ENCODE measurements at regions not wholly inside any gene's neighbourhood (a gene's known extent, or its start where the extent isn't known, plus 50 kb on each side); places are given as distances from the start of the nearest gene placed in this dataset.

DNA sequence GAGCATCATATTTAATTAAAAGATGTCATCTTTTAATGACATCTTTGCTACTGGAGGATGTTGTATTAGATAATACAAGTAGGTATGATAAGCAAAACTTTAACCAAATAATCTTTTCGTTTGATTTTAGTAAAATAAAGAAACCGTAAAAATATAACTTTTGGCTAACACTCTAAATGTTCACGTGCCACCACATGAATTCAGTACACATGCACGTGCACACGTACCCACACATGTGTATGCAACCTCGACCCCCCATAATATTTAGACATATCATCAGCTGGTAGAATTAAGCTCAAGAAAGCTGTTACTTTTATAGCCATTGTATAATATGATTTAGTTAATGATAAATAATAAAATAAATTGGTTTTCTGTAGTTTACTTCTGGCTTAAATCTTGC is 566.6 kb upstream of the FBXO33 start:
- Mint-ChIP-seq H3K4me1 (no peaks in the 10 kb centered on the region), H3K9me3 (peaks cover 0 to 5% (median 3%) of the 10 kb centered on the region in 8 donors), H3K27ac (no peak overlapping the region), H3K4me3 (no peak overlapping the region), H3K27me3 (peaks cover 0 to 2% of the 10 kb centered on the region in 2 donors), H3K36me3 (no peaks in the 10 kb centered on the region)
- ChIA-PET POLR2A (ENCODE audit: partially characterized antibody) (no interaction called here), CTCF (ENCODE audit: partially characterized antibody) (no interaction called here)
- H3K36me3 ChIP-seq (ENCODE audit: insufficient read depth, low read length) = no peaks in the 10 kb centered on the region
- H3K4me3 ChIP-seq (ENCODE audit: low read length in 2 of 2) = no peak overlapping the region
- H3K27me3 ChIP-seq (ENCODE audit: insufficient read depth, low read length) = no peaks in the 10 kb centered on the region
- H3K9me3 ChIP-seq (ENCODE audit: control insufficient read depth in 1 of 2, low read length in 2 of 2) = no peaks in the 10 kb centered on the region
- H3K27ac ChIP-seq (ENCODE audit: low read depth, low read length) = no peak overlapping the region
- DNase-seq = no peak
- no peaks in the 10 kb centered on the region for H3K4me1 ChIP-seq (ENCODE audit: insufficient read depth, low read length)
- intact Hi-C loops (cut with micrococcal nuclease) = no loop called here

DNA sequence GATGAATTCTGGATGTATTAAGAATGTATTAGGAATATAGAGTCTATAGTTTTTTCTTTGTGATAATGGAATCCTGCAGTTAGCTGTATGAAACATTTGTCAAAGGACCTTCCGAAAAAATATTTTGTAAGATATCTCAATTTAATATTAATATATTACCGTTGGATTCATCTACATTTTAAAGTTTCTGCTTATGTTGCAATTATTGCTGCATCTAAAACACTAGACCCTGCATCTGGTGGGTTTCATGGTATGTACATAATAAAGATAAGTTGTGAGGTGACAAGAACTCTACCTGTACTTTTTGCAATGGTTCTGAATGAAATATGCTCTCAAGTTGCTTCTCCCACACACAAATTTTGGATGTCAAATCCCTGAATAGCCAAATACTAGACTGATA is 565.9 kb upstream of the FBXO33 start:
- H3K27me3 Mint-ChIP-seq = peaks cover 0 to 2% of the 10 kb centered on the region in 2 donors
- no peak for DNase-seq
- Histone ChIP-seq H3K4me3 (ENCODE audit: low read length in 2 of 2) (no peak overlapping the region), H3K27me3 (ENCODE audit: insufficient read depth, low read length) (no peaks in the 10 kb centered on the region), H3K27ac (ENCODE audit: low read depth, low read length) (no peak overlapping the region), H3K36me3 (ENCODE audit: insufficient read depth, low read length) (no peaks in the 10 kb centered on the region), H3K9me3 (ENCODE audit: control insufficient read depth in 1 of 2, low read length in 2 of 2) (no peaks in the 10 kb centered on the region), H3K4me1 (ENCODE audit: insufficient read depth, low read length) (no peaks in the 10 kb centered on the region)
- no peaks in the 10 kb centered on the region for H3K4me1 Mint-ChIP-seq
- H3K27ac Mint-ChIP-seq = no peak overlapping the region
- CTCF ChIA-PET (ENCODE audit: partially characterized antibody) = no interaction called here
- POLR2A ChIA-PET (ENCODE audit: partially characterized antibody) = no interaction called here
- H3K4me3 Mint-ChIP-seq = no peak overlapping the region
- no peaks in the 10 kb centered on the region for H3K36me3 Mint-ChIP-seq
- H3K9me3 Mint-ChIP-seq = peaks cover 0 to 8% (median 3%) of the 10 kb centered on the region in 8 donors
- intact Hi-C loops (cut with micrococcal nuclease) = no loop called here

DNA sequence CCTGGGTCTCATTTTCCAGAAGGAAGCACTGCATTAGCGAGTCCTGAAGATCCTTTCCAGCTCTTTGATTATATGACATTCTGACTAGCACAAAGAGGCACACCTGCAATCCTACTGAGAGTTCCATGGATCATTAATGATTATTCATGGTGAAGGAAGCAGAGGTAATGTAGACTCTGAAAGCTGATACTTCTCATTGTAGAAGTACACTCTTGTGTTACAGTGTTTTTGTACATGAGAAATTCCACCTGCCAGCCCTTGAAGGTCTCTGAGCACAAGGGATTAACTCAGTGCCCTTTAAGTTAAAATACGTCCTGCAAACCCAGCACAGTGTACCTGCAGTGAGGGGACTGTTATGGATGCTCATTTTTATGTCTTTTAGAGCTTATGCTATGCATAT is 558.8 kb upstream of the FBXO33 start:
- Histone ChIP-seq H3K36me3 (ENCODE audit: insufficient read depth, low read length) (no peaks in the 10 kb centered on the region), H3K27ac (ENCODE audit: low read depth, low read length) (no peak overlapping the region), H3K4me1 (ENCODE audit: insufficient read depth, low read length) (no peaks in the 10 kb centered on the region), H3K9me3 (ENCODE audit: control insufficient read depth in 1 of 2, low read length in 2 of 2) (no peaks in the 10 kb centered on the region), H3K4me3 (ENCODE audit: low read length in 2 of 2) (no peak overlapping the region), H3K27me3 (ENCODE audit: insufficient read depth, low read length) (no peaks in the 10 kb centered on the region)
- POLR2A ChIA-PET (ENCODE audit: partially characterized antibody) = no interaction called here
- H3K27me3 Mint-ChIP-seq = no peaks in the 10 kb centered on the region
- DNase-seq = no peak
- no peaks in the 10 kb centered on the region for H3K4me1 Mint-ChIP-seq
- no peaks in the 10 kb centered on the region for H3K36me3 Mint-ChIP-seq
- intact Hi-C loops (cut with micrococcal nuclease) = no loop called here
- peaks cover 0 to 4% (median 1%) of the 10 kb centered on the region in 8 donors for H3K9me3 Mint-ChIP-seq
- CTCF ChIA-PET (ENCODE audit: partially characterized antibody) = no interaction called here
- no peak overlapping the region for H3K27ac Mint-ChIP-seq
- H3K4me3 Mint-ChIP-seq = no peak overlapping the region

- no peaks in the 10 kb centered on the region for H3K36me3 ChIP-seq (ENCODE audit: insufficient read depth, low read length)
- no peak overlapping the region for H3K27ac ChIP-seq (ENCODE audit: low read depth, low read length)
- no peak for DNase-seq
- Mint-ChIP-seq H3K36me3 (no peaks in the 10 kb centered on the region), H3K9me3 (peaks cover 0 to 4% (median 0%) of the 10 kb centered on the region in 8 donors), H3K4me1 (no peaks in the 10 kb centered on the region), H3K4me3 (no peak overlapping the region), H3K27me3 (no peaks in the 10 kb centered on the region), H3K27ac (no peak overlapping the region)
- ChIA-PET CTCF (ENCODE audit: partially characterized antibody) (no interaction called here), POLR2A (ENCODE audit: partially characterized antibody) (no interaction called here)
- intact Hi-C loops (cut with micrococcal nuclease) = no loop called here
- no peak overlapping the region for H3K4me3 ChIP-seq (ENCODE audit: low read length in 2 of 2)
- no peaks in the 10 kb centered on the region for H3K4me1 ChIP-seq (ENCODE audit: insufficient read depth, low read length)
- no peaks in the 10 kb centered on the region for H3K9me3 ChIP-seq (ENCODE audit: control insufficient read depth in 1 of 2, low read length in 2 of 2)
- H3K27me3 ChIP-seq (ENCODE audit: insufficient read depth, low read length) = no peaks in the 10 kb centered on the region
These were observed 556.7 kb upstream of the FBXO33 start for GRCh38 chr14:39988939-39989338.

DNA sequence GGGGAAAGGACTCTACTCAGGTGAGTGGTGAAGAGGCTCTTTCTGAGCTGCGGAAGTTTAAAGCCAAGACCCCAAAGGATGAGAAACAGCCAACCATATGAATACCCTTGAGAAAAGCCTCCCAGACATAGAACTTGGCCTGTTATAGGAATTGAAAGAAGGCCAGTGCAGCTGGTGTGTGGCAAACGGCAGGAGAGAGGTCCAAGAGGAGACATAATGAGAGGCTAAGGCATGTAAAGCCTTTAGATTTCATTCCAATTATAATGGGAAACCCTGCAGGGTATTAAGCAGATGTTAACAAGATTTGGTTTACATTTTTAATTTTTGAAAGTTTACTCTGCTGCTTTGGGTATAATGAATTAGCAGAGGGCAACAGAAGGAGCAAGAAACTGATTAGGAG is 552.1 kb upstream of the FBXO33 start:
- Mint-ChIP-seq H3K9me3 (peaks cover 0 to 11% (median 0%) of the 10 kb centered on the region in 8 donors), H3K36me3 (no peaks in the 10 kb centered on the region), H3K27ac (no peak overlapping the region), H3K27me3 (no peaks in the 10 kb centered on the region), H3K4me3 (no peak overlapping the region), H3K4me1 (no peaks in the 10 kb centered on the region)
- intact Hi-C loops (cut with micrococcal nuclease) = no loop called here
- Histone ChIP-seq H3K4me1 (ENCODE audit: insufficient read depth, low read length) (no peaks in the 10 kb centered on the region), H3K27ac (ENCODE audit: low read depth, low read length) (no peak overlapping the region), H3K27me3 (ENCODE audit: insufficient read depth, low read length) (no peaks in the 10 kb centered on the region), H3K36me3 (ENCODE audit: insufficient read depth, low read length) (no peaks in the 10 kb centered on the region), H3K9me3 (ENCODE audit: control insufficient read depth in 1 of 2, low read length in 2 of 2) (no peaks in the 10 kb centered on the region), H3K4me3 (ENCODE audit: low read length in 2 of 2) (no peak overlapping the region)
- ChIA-PET POLR2A (ENCODE audit: partially characterized antibody) (no interaction called here), CTCF (ENCODE audit: partially characterized antibody) (no interaction called here)
- no peak for DNase-seq

DNA sequence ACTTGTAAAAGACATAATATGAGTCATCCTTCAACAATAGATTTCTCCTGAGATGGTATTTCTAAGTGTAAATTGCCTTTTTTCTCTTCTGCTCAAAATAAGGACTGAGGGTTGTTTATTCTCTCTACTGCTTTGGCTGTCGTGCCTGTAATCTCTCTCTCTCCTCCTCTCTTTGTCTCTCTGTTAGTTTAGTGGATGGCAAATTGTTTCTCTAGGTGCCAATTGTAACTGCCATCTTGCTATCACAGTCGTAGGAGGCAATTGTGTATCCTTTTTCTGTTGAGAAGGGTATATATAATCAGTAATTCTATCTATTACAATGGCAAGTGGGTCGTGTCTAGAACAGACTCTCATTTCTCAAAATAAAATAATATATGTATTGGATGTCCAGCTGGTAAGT is 545.0 kb upstream of the FBXO33 start:
- no peaks in the 10 kb centered on the region for H3K36me3 ChIP-seq (ENCODE audit: insufficient read depth, low read length)
- no peak overlapping the region for H3K27ac ChIP-seq (ENCODE audit: low read depth, low read length)
- ChIA-PET CTCF (ENCODE audit: partially characterized antibody) (no interaction called here), POLR2A (ENCODE audit: partially characterized antibody) (no interaction called here)
- Mint-ChIP-seq H3K4me1 (no peaks in the 10 kb centered on the region), H3K9me3 (peaks cover 0 to 12% (median under 1%) of the 10 kb centered on the region in 8 donors), H3K4me3 (no peak overlapping the region), H3K36me3 (no peaks in the 10 kb centered on the region), H3K27ac (no peak overlapping the region), H3K27me3 (no peaks in the 10 kb centered on the region)
- no peak for DNase-seq
- H3K27me3 ChIP-seq (ENCODE audit: insufficient read depth, low read length) = no peaks in the 10 kb centered on the region
- intact Hi-C loops (cut with micrococcal nuclease) = no loop called here
- H3K4me3 ChIP-seq (ENCODE audit: low read length in 2 of 2) = no peak overlapping the region
- no peaks in the 10 kb centered on the region for H3K4me1 ChIP-seq (ENCODE audit: insufficient read depth, low read length)
- H3K9me3 ChIP-seq (ENCODE audit: control insufficient read depth in 1 of 2, low read length in 2 of 2) = no peaks in the 10 kb centered on the region

GRCh38 chr14:39974036-39974435 is 541.8 kb upstream of the FBXO33 start:
- H3K4me3 ChIP-seq (ENCODE audit: low read length in 2 of 2) = no peak overlapping the region
- Mint-ChIP-seq H3K4me3 (no peak overlapping the region), H3K27me3 (no peaks in the 10 kb centered on the region), H3K4me1 (no peaks in the 10 kb centered on the region), H3K9me3 (peaks cover 0 to 8% (median under 1%) of the 10 kb centered on the region in 8 donors), H3K27ac (no peak overlapping the region), H3K36me3 (no peaks in the 10 kb centered on the region)
- ChIA-PET POLR2A (ENCODE audit: partially characterized antibody) (no interaction called here), CTCF (ENCODE audit: partially characterized antibody) (no interaction called here)
- no peaks in the 10 kb centered on the region for H3K9me3 ChIP-seq (ENCODE audit: control insufficient read depth in 1 of 2, low read length in 2 of 2)
- no peak for DNase-seq
- H3K36me3 ChIP-seq (ENCODE audit: insufficient read depth, low read length) = no peaks in the 10 kb centered on the region
- H3K27me3 ChIP-seq (ENCODE audit: insufficient read depth, low read length) = no peaks in the 10 kb centered on the region
- no peaks in the 10 kb centered on the region for H3K4me1 ChIP-seq (ENCODE audit: insufficient read depth, low read length)
- no peak overlapping the region for H3K27ac ChIP-seq (ENCODE audit: low read depth, low read length)
- intact Hi-C loops (cut with micrococcal nuclease) = no loop called here

GRCh38 chr14:39972704-39973103 is 540.5 kb upstream of the FBXO33 start:
- H3K4me1 ChIP-seq (ENCODE audit: insufficient read depth, low read length) = no peaks in the 10 kb centered on the region
- no peak overlapping the region for H3K4me3 ChIP-seq (ENCODE audit: low read length in 2 of 2)
- Mint-ChIP-seq H3K4me1 (no peaks in the 10 kb centered on the region), H3K27ac (no peak overlapping the region), H3K4me3 (no peak overlapping the region), H3K27me3 (no peaks in the 10 kb centered on the region), H3K36me3 (no peaks in the 10 kb centered on the region), H3K9me3 (peaks cover 0 to 8% (median 2%) of the 10 kb centered on the region in 8 donors)
- no peaks in the 10 kb centered on the region for H3K9me3 ChIP-seq (ENCODE audit: control insufficient read depth in 1 of 2, low read length in 2 of 2)
- no peaks in the 10 kb centered on the region for H3K27me3 ChIP-seq (ENCODE audit: insufficient read depth, low read length)
- POLR2A ChIA-PET (ENCODE audit: partially characterized antibody) = no interaction called here
- H3K27ac ChIP-seq (ENCODE audit: low read depth, low read length) = no peak overlapping the region
- intact Hi-C loops (cut with micrococcal nuclease) = no loop called here
- CTCF ChIA-PET (ENCODE audit: partially characterized antibody) = no interaction called here
- no peaks in the 10 kb centered on the region for H3K36me3 ChIP-seq (ENCODE audit: insufficient read depth, low read length)
- DNase-seq = no peak

Data from CD4-positive, alpha-beta memory T cell (primary cell).